Epidermal melanocyte (primary cell): ENCODE measurements at regions not wholly inside any gene's neighbourhood (a gene's known extent, or its start where the extent isn't known, plus 50 kb on each side); places are given as distances from the start of the nearest gene placed in this dataset.

ENCODE experiments used
- DNase-seq: peaks from one replicate; pipeline ENCODE4 v3.0.0; 2011; ENCODE audit warnings: low spot score; ENCODE audit not compliant: insufficient read length

- DNase-seq, result no peak
Measured at GRCh38 chr16:50419116-50419515, 50.3 kb upstream of the BRD7 start.
